ENCODE measurements at regions not wholly inside any gene's neighbourhood (a gene's known extent, or its start where the extent isn't known, plus 50 kb on each side); places are given as distances from the start of the nearest gene placed in this dataset.

GRCh38 chr6:71028236-71028876 lies 71.5 kb upstream of the B3GAT2 start:
- WGBS (ENCODE audit: low lambda C conversion rate, missing lambda C conversion rate), result 76% methylated on average over 7 of the region's 7 CpGs
- no peaks in the 10 kb centered on the region for H3K4me1 ChIP-seq (ENCODE audit: insufficient read depth)
- TF ChIP-seq EZH2 (IDR thresholded peaks at IDR 0.05; ENCODE audit: borderline replicate concordance), result no peak
- no peak for TF ChIP-seq CTCF (IDR thresholded peaks at IDR 0.05; ENCODE audit: poor library complexity)
- TF ChIP-seq EZH2phosphoT487 (IDR thresholded peaks at IDR 0.05; ENCODE audit: low read depth, severe bottlenecking, unreplicated experiment), result no peak
- no peaks in the 10 kb centered on the region for H3K27me3 ChIP-seq
- H3K4me2 ChIP-seq, result no peak overlapping the region
- no peak overlapping the region for H3K27ac ChIP-seq
- H2AFZ ChIP-seq, result no peak overlapping the region
- H4K20me1 ChIP-seq (ENCODE audit: insufficient read depth, poor library complexity, severe bottlenecking), result no peaks in the 10 kb centered on the region
- no peak for DNase-seq (ENCODE audit: low spot score)
- no peaks in the 10 kb centered on the region for H3K79me2 ChIP-seq
- H3K9me2 ChIP-seq (replicated peaks; ENCODE audit: insufficient read depth), result no peaks in the 10 kb centered on the region
- no peak overlapping the region for H3K4me3 ChIP-seq
- no peaks in the 10 kb centered on the region for H3K9me3 ChIP-seq (ENCODE audit: low read depth)
- no peaks in the 10 kb centered on the region for H3K36me3 ChIP-seq (replicated peaks; ENCODE audit: insufficient read depth, low read depth)

GRCh38 chr6:71028877-71029252 lies 72.0 kb upstream of the B3GAT2 start:
- TF ChIP-seq CTCF (IDR thresholded peaks at IDR 0.05; ENCODE audit: poor library complexity), result no peak
- no peak for TF ChIP-seq EZH2 (IDR thresholded peaks at IDR 0.05; ENCODE audit: borderline replicate concordance)
- no peak for TF ChIP-seq EZH2phosphoT487 (IDR thresholded peaks at IDR 0.05; ENCODE audit: low read depth, severe bottlenecking, unreplicated experiment)
- Histone ChIP-seq H4K20me1 (ENCODE audit: insufficient read depth, poor library complexity, severe bottlenecking) (no peaks in the 10 kb centered on the region), H3K4me1 (ENCODE audit: insufficient read depth) (no peaks in the 10 kb centered on the region), H3K9me2 (replicated peaks; ENCODE audit: insufficient read depth) (no peaks in the 10 kb centered on the region), H3K27ac (no peak overlapping the region), H2AFZ (no peak overlapping the region), H3K36me3 (replicated peaks; ENCODE audit: insufficient read depth, low read depth) (no peaks in the 10 kb centered on the region), H3K9me3 (ENCODE audit: low read depth) (no peaks in the 10 kb centered on the region), H3K27me3 (no peaks in the 10 kb centered on the region), H3K4me3 (no peak overlapping the region), H3K4me2 (no peak overlapping the region), H3K79me2 (no peaks in the 10 kb centered on the region)
- DNase-seq (ENCODE audit: low spot score), result no peak
- 92% methylated on average over 4 of the region's 4 CpGs for WGBS (ENCODE audit: low lambda C conversion rate, missing lambda C conversion rate)

- H3K9me2 ChIP-seq (replicated peaks; ENCODE audit: insufficient read depth), result no peaks in the 10 kb centered on the region
- no peak overlapping the region for H3K27ac ChIP-seq
- no peak overlapping the region for H2AFZ ChIP-seq
- no peak overlapping the region for H3K4me3 ChIP-seq
- no peak overlapping the region for H3K4me2 ChIP-seq
- H4K20me1 ChIP-seq (ENCODE audit: insufficient read depth, poor library complexity, severe bottlenecking), result no peaks in the 10 kb centered on the region
- no peaks in the 10 kb centered on the region for H3K4me1 ChIP-seq (ENCODE audit: insufficient read depth)
- no peaks in the 10 kb centered on the region for H3K27me3 ChIP-seq
- H3K79me2 ChIP-seq, result no peaks in the 10 kb centered on the region
- no peak for TF ChIP-seq EZH2phosphoT487 (IDR thresholded peaks at IDR 0.05; ENCODE audit: low read depth, severe bottlenecking, unreplicated experiment)
- TF ChIP-seq EZH2 (IDR thresholded peaks at IDR 0.05; ENCODE audit: borderline replicate concordance), result no peak
- no peaks in the 10 kb centered on the region for H3K9me3 ChIP-seq (ENCODE audit: low read depth)
- DNase-seq (ENCODE audit: low spot score), result no peak
- no peaks in the 10 kb centered on the region for H3K36me3 ChIP-seq (replicated peaks; ENCODE audit: insufficient read depth, low read depth)
Measured at GRCh38 chr6:71029555-71029954, 72.7 kb upstream of the B3GAT2 start.

GRCh38 chr6:71031912-71032311 lies 75.1 kb upstream of the B3GAT2 start:
- Histone ChIP-seq H2AFZ (no peak overlapping the region), H4K20me1 (ENCODE audit: insufficient read depth, poor library complexity, severe bottlenecking) (no peaks in the 10 kb centered on the region), H3K4me3 (no peak overlapping the region), H3K27me3 (no peaks in the 10 kb centered on the region), H3K79me2 (no peaks in the 10 kb centered on the region), H3K36me3 (replicated peaks; ENCODE audit: insufficient read depth, low read depth) (no peaks in the 10 kb centered on the region), H3K9me2 (replicated peaks; ENCODE audit: insufficient read depth) (no peaks in the 10 kb centered on the region), H3K9me3 (ENCODE audit: low read depth) (no peaks in the 10 kb centered on the region), H3K27ac (no peak overlapping the region), H3K4me1 (ENCODE audit: insufficient read depth) (no peaks in the 10 kb centered on the region), H3K4me2 (no peak overlapping the region)
- WGBS (ENCODE audit: low lambda C conversion rate, missing lambda C conversion rate), result 23% methylated on average over 4 of the region's 4 CpGs
- peak; percentile 34 for DNase-seq (ENCODE audit: low spot score)
- TF ChIP-seq CTCF (IDR thresholded peaks at IDR 0.05; ENCODE audit: poor library complexity) (no peak), EZH2phosphoT487 (IDR thresholded peaks at IDR 0.05; ENCODE audit: low read depth, severe bottlenecking, unreplicated experiment) (no peak), EZH2 (IDR thresholded peaks at IDR 0.05; ENCODE audit: borderline replicate concordance) (no peak)

Data from hepatocyte (in vitro differentiated cells).